K562 (cell line): ENCODE measurements at regions not wholly inside any gene's neighbourhood (a gene's known extent, or its start where the extent isn't known, plus 50 kb on each side); places are given as distances from the start of the nearest gene placed in this dataset.

ENCODE experiments used
- ARID1B ChIP-seq: fragments of 450-650 bp; IDR thresholded peaks from 2 replicates; pipeline ENCODE4 v1.6.1; 2016; ENCODE audit warnings: antibody characterized with exemption, mild to moderate bottlenecking, inconsistent platforms
- BACH1 ChIP-seq: fragments of 200-800 bp; sonication (Bioruptor generic); IDR thresholded peaks from 2 replicates; pipeline ENCODE4 v1.6.1; 2016; ENCODE audit warnings: missing genetic modification characterization, missing compliant biosample characterization
- C11orf30 ChIP-seq: fragments of 450-650 bp; IDR thresholded peaks from 2 replicates; pipeline ENCODE4 v1.6.1; 2016; ENCODE audit warnings: low read depth, mild to moderate bottlenecking
- DNMT1 ChIP-seq: fragments of 450-650 bp; IDR thresholded peaks from 2 replicates; pipeline ENCODE4 v1.6.1; 2016; ENCODE audit warnings: antibody characterized with exemption, mild to moderate bottlenecking
- EGR1 ChIP-seq: fragments of 450-650 bp; conservative IDR thresholded peaks from 2 replicates; pipeline ENCODE4 v1.6.1; 2017; ENCODE audit warnings: mild to moderate bottlenecking
- MECOM ChIP-seq: fragments of 250-450 bp; sonication (Bioruptor Pico); IDR thresholded peaks from 2 replicates; pipeline ENCODE4 v1.8.0; 2022; ENCODE audit warnings: inconsistent platforms
- MEIS2 ChIP-seq: fragments of 450-650 bp; IDR thresholded peaks from 2 replicates; pipeline ENCODE4 v1.6.1; 2014; ENCODE audit warnings: mild to moderate bottlenecking; ENCODE audit not compliant: partially characterized antibody
- NR4A1 ChIP-seq, 2 experiments: fragments of 250-450 bp in 1 of 2; fragments of 450-650 bp in 1 of 2; sonication (Bioruptor Pico) in 1 of 2; IDR thresholded peaks; 2 replicates each; pipeline versions ENCODE4 v1.4.0 to v1.6.1; 2016 to 2020; ENCODE audit warnings: mild to moderate bottlenecking in 2 of 2, missing compliant biosample characterization in 1 of 2, missing genetic modification characterization in 1 of 2, moderate library complexity in 1 of 2
- POLR2H ChIP-seq: IDR thresholded peaks from 2 replicates; pipeline ENCODE4 v1.6.1; 2016; ENCODE audit warnings: missing genetic modification characterization, low read depth, mild to moderate bottlenecking, control low read depth, missing compliant biosample characterization, moderate library complexity
- SRSF3 ChIP-seq: fragments of 200-400 bp; formaldehyde crosslinking; IDR thresholded peaks from 2 replicates; pipeline ENCODE4 v1.6.1; 2016; ENCODE audit warnings: mild to moderate bottlenecking, low read length, moderate library complexity; ENCODE audit not compliant: insufficient read depth
- THAP12 ChIP-seq: fragments of 250-450 bp; sonication (Bioruptor Pico); IDR thresholded peaks from 2 replicates; pipeline ENCODE4 v1.9.0; 2021; ENCODE audit warnings: mild to moderate bottlenecking, inconsistent platforms
- TSC22D4 ChIP-seq: fragments of 450-650 bp; IDR thresholded peaks from 2 replicates; pipeline ENCODE4 v1.6.1; 2016; ENCODE audit warnings: missing genetic modification characterization, missing biosample characterization, control low read depth
- ZBED1 ChIP-seq: IDR thresholded peaks from 2 replicates; pipeline ENCODE4 v1.6.1; 2014
- ZEB2 ChIP-seq: fragments of 450-650 bp; IDR thresholded peaks from 2 replicates; pipeline ENCODE4 v1.6.1; 2016
- ZNF121 ChIP-seq: sonication (generic); formaldehyde crosslinking; conservative IDR thresholded peaks from 2 replicates; pipeline ENCODE4 v1.8.0; 2022; ENCODE audit warnings: missing genetic modification reagents
- ZNF76 ChIP-seq: fragments of 250-450 bp; sonication (Bioruptor Pico); IDR thresholded peaks from 2 replicates; pipeline ENCODE4 v1.4.0; 2020; ENCODE audit warnings: mild to moderate bottlenecking, moderate library complexity, borderline replicate concordance
- TF ChIP-seq, protein P1 (sequence below): fragments of 200-800 bp; sonication (Bioruptor generic); IDR thresholded peaks from 2 replicates; pipeline ENCODE4 v1.6.1; 2016; ENCODE audit warnings: missing genetic modification characterization, missing compliant biosample characterization
- TF ChIP-seq, protein P2 (sequence below): sonication (generic); formaldehyde crosslinking; IDR thresholded peaks from 2 replicates; pipeline ENCODE4 v1.9.0; 2022; ENCODE audit warnings: mild to moderate bottlenecking, missing genetic modification reagents
- TF ChIP-seq, protein P3 (sequence below): sonication (generic); formaldehyde crosslinking; IDR thresholded peaks from 2 replicates; pipeline ENCODE4 v1.8.0; 2022; ENCODE audit warnings: mild to moderate bottlenecking, missing genetic modification reagents

DNA sequence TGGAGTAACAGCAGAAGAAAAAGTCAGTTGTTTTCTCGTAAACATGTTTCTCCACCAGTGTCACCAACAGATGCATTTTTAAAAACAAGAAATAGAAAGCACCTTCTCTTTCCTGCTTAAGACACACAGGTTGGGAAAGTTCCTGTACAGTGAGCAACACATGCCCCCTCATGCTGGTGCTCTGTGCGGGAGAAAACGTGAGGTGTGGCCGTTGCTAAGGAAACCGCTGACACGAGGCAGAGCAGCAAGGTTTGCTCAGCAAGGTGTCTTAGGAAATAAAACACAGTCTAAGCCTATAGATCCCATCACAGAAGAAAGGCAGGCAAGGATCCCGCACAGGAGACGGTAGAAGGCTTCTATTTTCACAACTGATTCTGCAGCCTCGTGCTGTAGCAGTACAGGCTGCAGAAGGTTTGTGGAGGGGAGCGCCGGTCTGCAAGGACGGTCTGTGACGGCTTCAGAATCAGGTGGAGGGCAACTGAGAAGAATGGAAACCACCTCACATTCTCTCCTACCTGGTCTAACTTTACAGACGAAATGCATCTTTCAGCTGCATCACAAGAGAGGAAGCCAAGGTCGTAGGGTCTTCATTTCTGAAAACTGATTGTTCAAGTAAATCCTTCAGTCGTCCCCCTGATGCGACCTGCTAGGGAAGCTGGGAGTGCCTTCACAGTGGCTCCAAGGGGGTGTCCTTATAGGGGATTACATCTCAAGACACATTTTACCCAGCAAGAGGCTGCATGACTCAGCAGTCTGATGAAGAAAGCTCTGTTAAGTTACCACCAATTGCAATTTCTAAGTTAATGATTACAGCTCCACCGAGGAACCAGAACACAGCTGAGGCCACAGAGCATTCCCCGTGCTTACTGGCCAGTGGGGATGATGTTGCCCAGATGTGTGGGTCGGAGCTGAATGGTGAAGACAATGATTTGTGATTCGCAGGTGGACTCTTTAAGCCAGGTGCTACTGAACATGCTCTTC is 150.7 kb upstream of the KLF14 start (continued):
- TF ChIP-seq, protein P1, sequence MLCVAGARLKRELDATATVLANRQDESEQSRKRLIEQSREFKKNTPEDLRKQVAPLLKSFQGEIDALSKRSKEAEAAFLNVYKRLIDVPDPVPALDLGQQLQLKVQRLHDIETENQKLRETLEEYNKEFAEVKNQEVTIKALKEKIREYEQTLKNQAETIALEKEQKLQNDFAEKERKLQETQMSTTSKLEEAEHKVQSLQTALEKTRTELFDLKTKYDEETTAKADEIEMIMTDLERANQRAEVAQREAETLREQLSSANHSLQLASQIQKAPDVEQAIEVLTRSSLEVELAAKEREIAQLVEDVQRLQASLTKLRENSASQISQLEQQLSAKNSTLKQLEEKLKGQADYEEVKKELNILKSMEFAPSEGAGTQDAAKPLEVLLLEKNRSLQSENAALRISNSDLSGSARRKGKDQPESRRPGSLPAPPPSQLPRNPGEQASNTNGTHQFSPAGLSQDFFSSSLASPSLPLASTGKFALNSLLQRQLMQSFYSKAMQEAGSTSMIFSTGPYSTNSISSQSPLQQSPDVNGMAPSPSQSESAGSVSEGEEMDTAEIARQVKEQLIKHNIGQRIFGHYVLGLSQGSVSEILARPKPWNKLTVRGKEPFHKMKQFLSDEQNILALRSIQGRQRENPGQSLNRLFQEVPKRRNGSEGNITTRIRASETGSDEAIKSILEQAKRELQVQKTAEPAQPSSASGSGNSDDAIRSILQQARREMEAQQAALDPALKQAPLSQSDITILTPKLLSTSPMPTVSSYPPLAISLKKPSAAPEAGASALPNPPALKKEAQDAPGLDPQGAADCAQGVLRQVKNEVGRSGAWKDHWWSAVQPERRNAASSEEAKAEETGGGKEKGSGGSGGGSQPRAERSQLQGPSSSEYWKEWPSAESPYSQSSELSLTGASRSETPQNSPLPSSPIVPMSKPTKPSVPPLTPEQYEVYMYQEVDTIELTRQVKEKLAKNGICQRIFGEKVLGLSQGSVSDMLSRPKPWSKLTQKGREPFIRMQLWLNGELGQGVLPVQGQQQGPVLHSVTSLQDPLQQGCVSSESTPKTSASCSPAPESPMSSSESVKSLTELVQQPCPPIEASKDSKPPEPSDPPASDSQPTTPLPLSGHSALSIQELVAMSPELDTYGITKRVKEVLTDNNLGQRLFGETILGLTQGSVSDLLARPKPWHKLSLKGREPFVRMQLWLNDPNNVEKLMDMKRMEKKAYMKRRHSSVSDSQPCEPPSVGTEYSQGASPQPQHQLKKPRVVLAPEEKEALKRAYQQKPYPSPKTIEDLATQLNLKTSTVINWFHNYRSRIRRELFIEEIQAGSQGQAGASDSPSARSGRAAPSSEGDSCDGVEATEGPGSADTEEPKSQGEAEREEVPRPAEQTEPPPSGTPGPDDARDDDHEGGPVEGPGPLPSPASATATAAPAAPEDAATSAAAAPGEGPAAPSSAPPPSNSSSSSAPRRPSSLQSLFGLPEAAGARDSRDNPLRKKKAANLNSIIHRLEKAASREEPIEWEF: no peak
- TF ChIP-seq MEIS2 (no peak), SRSF3 (no peak), ZEB2 (no peak), C11orf30 (peak; percentile 76), ZNF76 (CRISPR knock-in tag) (no peak), BACH1 (peak; percentile 52; the same call in 1 of the 2 replicates), EGR1 (no peak), MECOM (no peak), DNMT1 (no peak), ZBED1 (no peak), ARID1B (no peak), TSC22D4 (tag) (no peak), POLR2H (tag) (no peak), THAP12 (CRISPR knock-in tag) (no peak), NR4A1 (CRISPR knock-in tag; IDR thresholded peaks at IDR 0.05) (no peak), NR4A1 (tag; IDR thresholded peaks at IDR 0.05) (no peak), ZNF121 (CRISPR knock-in tag) (no peak)
- TF ChIP-seq, protein P2, sequence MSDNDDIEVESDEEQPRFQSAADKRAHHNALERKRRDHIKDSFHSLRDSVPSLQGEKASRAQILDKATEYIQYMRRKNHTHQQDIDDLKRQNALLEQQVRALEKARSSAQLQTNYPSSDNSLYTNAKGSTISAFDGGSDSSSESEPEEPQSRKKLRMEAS (CRISPR knock-in tag): 0 out of 2 replicates have a peak, but pooled peaks have one; percentile 34
- TF ChIP-seq, protein P3, sequence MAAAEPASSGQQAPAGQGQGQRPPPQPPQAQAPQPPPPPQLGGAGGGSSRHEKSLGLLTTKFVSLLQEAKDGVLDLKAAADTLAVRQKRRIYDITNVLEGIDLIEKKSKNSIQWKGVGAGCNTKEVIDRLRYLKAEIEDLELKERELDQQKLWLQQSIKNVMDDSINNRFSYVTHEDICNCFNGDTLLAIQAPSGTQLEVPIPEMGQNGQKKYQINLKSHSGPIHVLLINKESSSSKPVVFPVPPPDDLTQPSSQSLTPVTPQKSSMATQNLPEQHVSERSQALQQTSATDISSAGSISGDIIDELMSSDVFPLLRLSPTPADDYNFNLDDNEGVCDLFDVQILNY (CRISPR knock-in tag): no peak
